Renal pelvis (tissue), 1 donor: ENCODE measurements at regions not wholly inside any gene's neighbourhood (a gene's known extent, or its start where the extent isn't known, plus 50 kb on each side); places are given as distances from the start of the nearest gene placed in this dataset.
"Not testable (repeated sequence)": the region's sequence is repeated elsewhere in the genome, so short reads cannot be mapped to it uniquely, and the experiment has no call there.

Source experiments
- DNase-seq: peaks from one replicate; pipeline ENCODE4 v3.0.0-alpha.2; 2013

- no peak for DNase-seq
These were observed 97.6 kb downstream of the ANAPC4 start for GRCh38 chr4:25474690-25475089.

DNA sequence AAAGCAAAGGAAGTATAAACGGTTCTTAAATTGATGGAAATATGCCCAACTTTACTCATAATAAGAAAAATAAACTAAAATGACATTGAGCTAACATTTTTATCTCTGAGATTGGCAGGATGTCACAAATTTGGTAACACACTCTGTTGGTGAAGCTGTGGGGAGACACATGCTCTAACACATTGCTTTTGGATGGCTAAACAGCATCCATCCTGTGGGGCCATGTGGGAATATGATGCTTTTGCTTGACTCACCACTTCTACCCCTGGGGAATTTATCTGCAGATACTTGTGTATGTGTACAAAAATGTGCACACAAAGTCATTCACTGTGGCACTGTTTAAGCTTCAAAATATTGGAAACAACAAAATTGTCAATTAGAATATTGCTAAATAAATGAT is 100.2 kb downstream of the ANAPC4 start:
- no peak for DNase-seq

DNA sequence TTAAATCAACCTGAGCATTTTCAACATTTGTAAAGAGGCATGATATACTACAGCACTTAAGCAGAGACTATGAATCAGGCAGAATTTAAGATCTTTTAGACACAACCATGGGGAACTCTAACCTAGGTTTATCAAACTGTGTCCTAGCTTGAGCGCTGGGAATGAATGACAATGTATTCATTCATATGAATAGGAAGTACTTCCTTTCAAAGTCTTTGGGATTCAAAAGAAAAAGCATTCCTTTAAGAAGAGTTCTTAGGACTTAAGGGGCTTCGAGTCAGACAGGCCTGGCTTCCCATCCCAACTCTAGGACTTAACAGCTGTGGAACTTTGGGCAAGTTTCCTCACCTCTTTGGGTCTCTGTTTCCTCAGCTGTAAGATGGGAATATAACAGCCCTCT is 104.6 kb downstream of the ANAPC4 start:
- no peak for DNase-seq

GRCh38 chr4:25484243-25484721 is 107.2 kb downstream of the ANAPC4 start:
- no peak for DNase-seq

DNA sequence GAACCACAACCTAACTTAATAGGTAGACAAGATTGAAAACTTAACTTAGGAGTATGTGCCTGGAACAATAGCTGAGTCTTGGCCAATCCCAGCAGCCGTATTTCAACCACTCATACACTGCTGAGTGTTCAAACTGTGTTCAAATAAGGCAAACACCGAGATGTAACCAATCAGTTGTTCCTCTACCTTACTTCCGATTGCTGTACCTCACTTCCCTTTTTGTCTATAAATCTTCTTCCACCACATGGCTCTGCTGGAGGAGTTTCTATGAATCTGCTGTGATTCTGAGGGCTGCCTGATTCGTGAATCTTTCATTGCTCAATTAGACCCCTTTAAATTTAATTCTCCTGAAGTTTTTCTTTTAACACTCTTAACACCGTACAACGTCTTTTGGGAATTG is 108.0 kb downstream of the ANAPC4 start:
- no peak for DNase-seq

- no peak for DNase-seq
These were observed 109.1 kb downstream of the ANAPC4 start for GRCh38 chr4:25486171-25486570.

- DNase-seq: no peak
These were observed 110.1 kb downstream of the ANAPC4 start for GRCh38 chr4:25487155-25487554.

DNA sequence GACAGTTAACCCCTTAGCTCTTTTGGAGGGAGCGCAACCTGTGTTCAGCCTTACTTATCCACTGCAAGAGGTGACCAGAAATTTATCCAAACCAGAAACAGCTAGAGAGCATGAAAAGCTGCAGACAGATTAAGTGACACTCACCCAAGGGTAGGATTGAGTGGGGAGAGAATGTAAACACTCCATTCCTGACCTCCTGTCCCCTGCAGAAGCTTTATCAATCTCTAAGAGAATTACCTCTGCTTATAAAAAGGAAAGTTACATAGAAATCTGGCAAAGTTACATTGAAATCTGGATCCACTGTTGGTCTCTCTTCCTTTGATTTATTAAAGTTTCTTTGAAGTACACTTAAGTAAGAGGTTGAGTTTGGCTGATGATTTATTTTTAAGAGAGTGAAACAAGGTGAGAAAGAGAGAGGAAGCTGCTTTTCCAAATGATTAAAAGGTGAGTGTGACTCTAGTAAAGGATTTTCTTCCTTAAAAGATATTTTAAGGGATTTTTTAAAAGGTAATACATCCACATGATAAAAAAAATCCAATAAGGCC is 112.3 kb downstream of the ANAPC4 start:
- DNase-seq: no peak

GRCh38 chr4:25493466-25493865 is 116.4 kb downstream of the ANAPC4 start:
- no peak for DNase-seq

GRCh38 chr4:25494166-25494565 is 117.1 kb downstream of the ANAPC4 start:
- DNase-seq: no peak

GRCh38 chr4:25500626-25501316 is 123.7 kb downstream of the ANAPC4 start:
- DNase-seq: no peak

DNA sequence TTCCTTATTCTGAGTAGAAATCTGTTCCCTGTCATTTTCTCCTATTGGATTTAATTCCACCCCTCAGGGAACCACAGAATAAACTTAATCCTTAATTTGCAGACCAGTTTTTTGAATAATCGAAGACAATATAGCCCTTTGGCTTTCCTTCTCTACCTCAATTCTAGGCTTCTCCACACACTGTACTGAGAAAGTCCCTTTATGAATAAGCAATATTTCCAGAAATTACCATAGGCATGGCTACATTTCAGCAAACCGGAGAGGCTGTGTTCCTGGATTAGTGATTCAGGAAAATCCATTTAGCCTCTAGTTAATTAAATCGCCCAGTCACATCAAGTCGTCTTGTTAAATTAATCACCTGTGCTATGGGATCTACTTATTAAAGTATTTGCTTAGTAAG is 125.1 kb downstream of the ANAPC4 start:
- no peak for DNase-seq

- DNase-seq: no peak
These were observed 126.7 kb downstream of the ANAPC4 start for GRCh38 chr4:25503779-25504178.

DNA sequence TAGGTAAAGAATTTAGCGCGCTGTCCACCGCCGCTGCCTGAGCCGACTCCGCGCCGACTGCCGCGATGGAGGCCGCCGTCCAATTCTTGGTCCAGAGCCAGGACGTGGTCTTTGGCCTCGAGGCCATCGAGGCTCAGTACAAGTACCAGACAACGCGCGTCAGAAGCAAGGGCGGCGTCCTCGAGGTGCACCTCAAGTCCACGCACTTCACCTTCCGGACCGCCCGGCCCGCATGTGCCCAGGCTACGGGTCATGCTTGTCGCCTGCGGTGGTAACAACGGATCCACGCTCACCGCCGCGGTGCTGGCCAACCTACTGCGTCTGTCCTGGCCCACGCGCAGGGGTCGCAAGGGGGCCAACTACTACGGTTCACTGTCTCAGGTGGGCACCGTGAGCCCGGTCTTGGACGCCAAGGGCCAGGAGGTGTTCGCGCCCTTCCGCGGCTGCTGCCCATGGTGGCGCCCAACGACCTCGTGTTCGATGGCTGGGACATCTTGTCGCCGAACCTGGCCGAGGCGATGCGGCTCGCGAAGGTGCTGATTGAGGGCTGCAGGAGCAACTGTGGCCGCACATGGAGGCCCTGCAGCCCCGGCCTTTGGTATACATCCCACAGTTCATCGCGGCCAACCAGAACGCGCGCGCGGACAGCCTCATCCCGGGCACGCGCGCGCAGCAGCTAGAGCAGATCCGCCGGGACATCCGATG is 128.0 kb downstream of the ANAPC4 start:
- no peak for DNase-seq

GRCh38 chr4:25505637-25505991 is 128.6 kb downstream of the ANAPC4 start:
- no peak for DNase-seq

- DNase-seq: no peak
These were observed 129.0 kb downstream of the ANAPC4 start for GRCh38 chr4:25506032-25506571.

GRCh38 chr4:25509646-25510045 is 132.6 kb downstream of the ANAPC4 start:
- DNase-seq: no peak

- not testable (repeated sequence) for DNase-seq
These were observed 134.8 kb downstream of the ANAPC4 start for GRCh38 chr4:25511823-25512222.

DNA sequence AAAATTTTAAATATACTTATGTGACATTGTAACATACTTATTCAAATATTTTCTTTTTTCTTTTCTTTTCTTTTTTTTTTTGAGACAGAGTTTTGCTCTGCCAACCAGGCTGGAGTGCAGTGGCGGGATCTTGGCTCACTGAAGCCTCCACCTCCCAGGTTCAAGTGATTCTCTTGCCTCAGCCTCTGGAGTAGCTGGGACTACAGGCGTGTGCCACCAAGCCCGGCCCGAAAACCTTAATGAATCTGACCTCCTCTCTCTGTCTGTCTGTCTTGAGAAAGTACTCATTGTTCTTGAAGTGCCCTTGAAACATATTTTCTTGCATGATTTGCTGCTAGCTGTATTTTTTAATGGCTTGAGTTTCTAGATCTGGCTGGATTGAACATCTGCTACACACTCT is 136.8 kb downstream of the ANAPC4 start:
- DNase-seq: no peak

DNA sequence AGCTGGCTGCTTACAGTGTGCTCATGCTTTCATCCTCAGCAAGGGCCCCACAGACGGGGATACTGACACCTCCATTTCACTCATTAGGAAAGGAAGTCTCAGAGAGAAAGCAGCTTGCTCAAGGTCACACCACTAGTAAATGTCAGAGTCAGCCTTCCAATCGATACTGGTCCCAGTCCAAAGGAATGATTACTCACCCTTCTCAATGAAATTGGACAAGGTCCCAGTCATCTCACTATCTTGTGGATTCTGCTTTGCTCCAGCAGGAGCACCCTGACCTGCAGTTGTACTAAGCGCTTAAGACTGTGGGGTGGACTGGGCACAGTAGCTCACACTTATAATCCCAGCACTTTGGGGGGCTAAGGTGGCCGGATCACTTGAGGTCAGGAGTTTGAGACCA is 132.2 kb upstream of the SLC34A2 start:
- DNase-seq: no peak

DNA sequence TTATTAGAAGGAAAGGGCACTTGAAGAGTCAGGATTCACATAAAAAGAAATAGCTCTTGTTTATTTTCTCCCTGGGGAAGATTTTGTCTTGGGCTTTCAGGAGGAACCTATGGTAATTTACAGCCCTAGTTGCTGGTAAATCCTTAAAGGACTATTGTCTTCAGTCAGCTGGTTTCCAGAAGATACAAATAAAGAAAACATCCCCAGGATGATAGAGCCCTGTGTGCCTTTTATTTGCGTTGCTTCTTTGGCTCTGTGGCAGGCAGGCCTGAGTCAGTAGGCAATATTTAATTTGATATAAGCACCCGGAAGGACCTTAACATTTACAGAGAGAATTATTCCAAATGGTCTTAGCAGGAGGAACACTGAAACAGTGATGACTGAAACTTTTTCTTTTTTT is 131.0 kb upstream of the SLC34A2 start:
- no peak for DNase-seq

GRCh38 chr4:25525896-25526295 is 129.8 kb upstream of the SLC34A2 start:
- DNase-seq: no peak

GRCh38 chr4:25527034-25527433 is 128.6 kb upstream of the SLC34A2 start:
- no peak for DNase-seq
